HepG2 (cell line): ENCODE measurements at regions not wholly inside any gene's neighbourhood (a gene's known extent, or its start where the extent isn't known, plus 50 kb on each side); places are given as distances from the start of the nearest gene placed in this dataset.

Source experiments
- ATAC-seq: fragments of 200-7000 bp; cut with Tn5 transposase; 3 replicates; pipeline ENCODE4 v1.9.1; 2020; ENCODE audit warnings: mild to moderate bottlenecking, moderate library complexity
- BruUV-seq: library from RNA; stranded (reverse); fragments of 400-500 nt; replicated peaks from 2 replicates; lab custom pipeline; 2021; lab: Mats Ljungman, UMichigan
- CTCF ChIA-PET: fragments of 300-600 bp; formaldehyde crosslinking; extraction: SDS; loops from one replicate; lab custom pipeline; 2021; ENCODE audit warnings: low total read pairs, inconsistent platforms, low intra/inter-chr PET ratio; lab: Yijun Ruan, JAX
- POLR2A ChIA-PET: fragments of 350-600 bp; sonication (Branson Sonifier 250); formaldehyde crosslinking; loops from one replicate; lab custom pipeline; 2020; ENCODE audit warnings: antibody characterized with exemption, inconsistent platforms; lab: Yijun Ruan, JAX
- DNase-seq: peaks from one replicate; pipeline ENCODE4 v3.0.0-alpha.2; 2015; ENCODE audit warnings: low spot score
- FAIRE-seq: peaks from 3 replicates; lab custom pipeline; 2011; peaks lifted over from hg19 to GRCh38; lab: Jason Lieb, UNC
- H2AFZ ChIP-seq: one replicate; pipeline ENCODE4 v1.6.1; 2011; ENCODE audit warnings: low read length, inconsistent platforms
- H3K27ac ChIP-seq: fragments of 300-600 bp; 3 replicates; pipeline ENCODE4 v1.8.0; 2011; ENCODE audit warnings: mixed run types, mild to moderate bottlenecking, mixed read lengths, low read length, inconsistent platforms; ENCODE audit not compliant: insufficient read depth; ENCODE audit errors: extremely low read length
- H3K27me3 ChIP-seq, 2 experiments: fragments of 200-600 bp in 1 of 2; 2 replicates in 1 of 2; 3 replicates in 1 of 2; pipeline versions ENCODE4 v1.6.0 to v1.8.0; 2011; ENCODE audit warnings: low read length in 2 of 2, mild to moderate bottlenecking in 2 of 2, moderate library complexity in 2 of 2, inconsistent platforms in 1 of 2; ENCODE audit not compliant: insufficient read depth in 2 of 2, control insufficient read depth in 1 of 2
- H3K36me3 ChIP-seq, 2 experiments: fragments of 200-600 bp in 1 of 2; replicated peaks in 1 of 2; 2 replicates in 1 of 2; 3 replicates in 1 of 2; pipeline versions ENCODE4 v1.5.1 to v1.8.0; 2011; ENCODE audit warnings: low read length in 2 of 2, inconsistent platforms in 1 of 2; ENCODE audit not compliant: insufficient read depth in 2 of 2, control insufficient read depth in 1 of 2
- H3K4me1 ChIP-seq: 2 replicates; pipeline ENCODE4 v1.5.1; 2012; ENCODE audit warnings: low read length, inconsistent platforms; ENCODE audit not compliant: insufficient read depth
- H3K4me2 ChIP-seq: 2 replicates; pipeline ENCODE4 v1.6.0; 2011; ENCODE audit warnings: low read depth, low read length, inconsistent platforms
- H3K4me3 ChIP-seq, 3 experiments: fragments of 200-600 bp in 1 of 3; sonication (generic), shearing (Covaris generic) in 1 of 3; replicated peaks in 1 of 3; 2 replicates each; pipeline ENCODE4 v1.5.1; 2011 to 2016; ENCODE audit warnings: low read length in 3 of 3, inconsistent platforms in 2 of 3, low read depth in 2 of 3, mild to moderate bottlenecking in 2 of 3, control low read depth in 1 of 3, mixed read lengths in 1 of 3; ENCODE audit not compliant: insufficient read depth in 1 of 3
- H3K79me2 ChIP-seq: one replicate; pipeline ENCODE4 v1.6.1; 2011; ENCODE audit warnings: low read length, inconsistent platforms; ENCODE audit not compliant: insufficient read depth
- H3K9ac ChIP-seq: 2 replicates; pipeline ENCODE4 v1.6.0; 2011; ENCODE audit warnings: mild to moderate bottlenecking, low read depth, low read length, inconsistent platforms; ENCODE audit not compliant: insufficient read depth
- H3K9me3 ChIP-seq: 2 replicates; pipeline ENCODE4 v1.5.1; 2012; ENCODE audit warnings: mild to moderate bottlenecking, low read length
- H4K20me1 ChIP-seq: 2 replicates; pipeline ENCODE4 v1.6.0; 2011; ENCODE audit warnings: inconsistent platforms, mild to moderate bottlenecking, low read length, moderate library complexity; ENCODE audit not compliant: insufficient read depth
- ATAD3A ChIP-seq: sonication (generic); formaldehyde crosslinking; IDR thresholded peaks from 2 replicates; pipeline ENCODE4 v1.4.0; 2020; ENCODE audit warnings: missing genetic modification reagents
- CEBPB ChIP-seq: IDR thresholded peaks from 2 replicates; pipeline ENCODE4 v1.6.1; 2011; ENCODE audit warnings: low read depth, low read length, improper control_type of control experiment, borderline replicate concordance
- MEF2D ChIP-seq: sonication (generic); formaldehyde crosslinking; IDR thresholded peaks from 2 replicates; pipeline ENCODE4 v1.5.1; 2020; ENCODE audit warnings: mild to moderate bottlenecking, missing genetic modification reagents
- NR3C1 ChIP-seq: sonication (generic); formaldehyde crosslinking; IDR thresholded peaks from 2 replicates; pipeline ENCODE4 v1.4.0; 2020; ENCODE audit warnings: missing genetic modification reagents
- ZBED4 ChIP-seq: sonication (generic); formaldehyde crosslinking; IDR thresholded peaks from 2 replicates; pipeline ENCODE4 v1.4.0; 2020; ENCODE audit warnings: missing genetic modification reagents, borderline replicate concordance
- ZMAT3 ChIP-seq: sonication (generic); formaldehyde crosslinking; conservative IDR thresholded peaks from 2 replicates; pipeline ENCODE4 v1.7.0; 2021; ENCODE audit warnings: missing genetic modification reagents
- ZNF350 ChIP-seq: sonication (generic); formaldehyde crosslinking; IDR thresholded peaks from 2 replicates; pipeline ENCODE4 v1.4.0; 2020; ENCODE audit warnings: mild to moderate bottlenecking, low read depth, missing genetic modification reagents, borderline replicate concordance
- ZNF589 ChIP-seq: sonication (generic); formaldehyde crosslinking; conservative IDR thresholded peaks from 2 replicates; pipeline ENCODE4 v1.8.0; 2022; ENCODE audit warnings: mild to moderate bottlenecking, moderate library complexity, missing genetic modification reagents
- WGBS: methylation state at CpG from one replicate; pipeline ENCODE4 v1.1.6; 2017; ENCODE audit warnings: low lambda C conversion rate; 5-methylcytosine and 5-hydroxymethylcytosine counted together
- in situ Hi-C: cut with HindIII; loops from 2 replicates; pipeline ENCODE4 v1.10.0; 2017; ENCODE audit warnings: low pct_unique_long_range_greater_than_20kb; ENCODE audit not compliant: extremely low pct_ligation_motif_present
- intact Hi-C: fragments of 100-400 bp; cut with micrococcal nuclease; formaldehyde crosslinking; loops from one replicate; pipeline ENCODE4 v1.10.0; 2022; ENCODE audit not compliant: unreplicated experiment

- in situ Hi-C loops = no loop called here
- H3K9me3 ChIP-seq = peaks cover 100% of the 10 kb centered on the region
- H3K4me3 ChIP-seq = no peak overlapping the region
- no peaks in the 10 kb centered on the region for H3K4me1 ChIP-seq
- H3K27me3 ChIP-seq = no peaks in the 10 kb centered on the region
- POLR2A ChIA-PET = no interaction called here
- no peaks in the 10 kb centered on the region for H4K20me1 ChIP-seq
- H3K9ac ChIP-seq = no peak overlapping the region
- intact Hi-C loops = no loop called here
- DNase-seq (no peak), ATAC-seq (no peak), FAIRE-seq (no peak)
- TF ChIP-seq MEF2D (CRISPR knock-in tag) = no peak
- peak; percentile 53 for TF ChIP-seq CEBPB
- H3K36me3 ChIP-seq = no peaks in the 10 kb centered on the region
- H3K4me2 ChIP-seq = no peak overlapping the region
- no peak overlapping the region for H3K27ac ChIP-seq
- H2AFZ ChIP-seq = no peak overlapping the region
- CTCF ChIA-PET = no interaction called here
- no TSS peak for BruUV-seq
- H3K79me2 ChIP-seq = no peaks in the 10 kb centered on the region
These were observed 2110.0 kb downstream of the TP53TG3F start for GRCh38 chr16:35569413-35569812.

GRCh38 chr16:35570946-35571345 is 2111.5 kb downstream of the TP53TG3F start:
- POLR2A ChIA-PET = no interaction called here
- no peak for ATAC-seq
- Histone ChIP-seq H3K4me2 (no peak overlapping the region), H4K20me1 (no peaks in the 10 kb centered on the region), H3K4me3 (no peak overlapping the region), H3K27ac (no peak overlapping the region), H3K9me3 (peaks cover 100% of the 10 kb centered on the region), H3K9ac (no peak overlapping the region), H3K36me3 (no peaks in the 10 kb centered on the region), H3K79me2 (no peaks in the 10 kb centered on the region), H3K27me3 (no peaks in the 10 kb centered on the region), H3K4me1 (no peaks in the 10 kb centered on the region), H2AFZ (no peak overlapping the region)
- WGBS = 0% methylated on average over 2 of the region's 2 CpGs
- TF ChIP-seq ZMAT3 (CRISPR knock-in tag) (no peak), ATAD3A (CRISPR knock-in tag) (no peak), NR3C1 (CRISPR knock-in tag) (no peak), ZNF350 (CRISPR knock-in tag) (no peak), ZBED4 (no peak), ZNF589 (CRISPR knock-in tag) (no peak)
- no peak for DNase-seq
- in situ Hi-C loops = no loop called here
- FAIRE-seq = no peak
- CTCF ChIA-PET = no interaction called here
- BruUV-seq = no TSS peak
- intact Hi-C loops = no loop called here
